Parathyroid adenoma (tissue), 2 donors: ENCODE measurements at regions not wholly inside any gene's neighbourhood (a gene's known extent, or its start where the extent isn't known, plus 50 kb on each side); places are given as distances from the start of the nearest gene placed in this dataset.
"Not testable (repeated sequence)": the region's sequence is repeated elsewhere in the genome, so short reads cannot be mapped to it uniquely, and the experiment has no call there.

Experiments
- H2AFZ ChIP-seq: fragments of 300-600 bp; sonication (generic); one replicate; pipeline ENCODE4 v1.7.0; 2017; ENCODE audit warnings: antibody characterized with exemption, mild to moderate bottlenecking
- H3K27ac ChIP-seq: fragments of 300-600 bp; sonication (generic); one replicate; pipeline ENCODE4 v1.7.0; 2017
- H3K27me3 ChIP-seq: fragments of 300-600 bp; sonication (generic); one replicate; pipeline ENCODE4 v1.7.0; 2017; ENCODE audit warnings: low read length; ENCODE audit not compliant: control insufficient read depth, insufficient read depth
- H3K36me3 ChIP-seq: fragments of 300-600 bp; sonication (generic); one replicate; pipeline ENCODE4 v1.7.0; 2017; ENCODE audit warnings: low read length; ENCODE audit not compliant: control insufficient read depth, insufficient read depth
- H3K4me1 ChIP-seq: fragments of 300-600 bp; sonication (generic); one replicate; pipeline ENCODE4 v1.7.0; 2017; ENCODE audit warnings: control low read depth
- H3K4me2 ChIP-seq: fragments of 300-600 bp; sonication (generic); one replicate; pipeline ENCODE4 v1.7.0; 2017; ENCODE audit warnings: low read length
- H3K4me3 ChIP-seq: fragments of 300-600 bp; sonication (generic); one replicate; pipeline ENCODE4 v1.7.0; 2017; ENCODE audit warnings: low read depth, low read length
- H3K79me2 ChIP-seq: fragments of 300-600 bp; sonication (generic); one replicate; pipeline ENCODE4 v1.7.0; 2017; ENCODE audit warnings: control low read depth
- H3K9ac ChIP-seq: fragments of 300-600 bp; sonication (generic); one replicate; pipeline ENCODE4 v1.7.0; 2017; ENCODE audit warnings: mild to moderate bottlenecking
- H3K9me3 ChIP-seq: fragments of 300-600 bp; sonication (generic); one replicate; pipeline ENCODE4 v1.7.0; 2017; ENCODE audit warnings: low read length; ENCODE audit not compliant: control insufficient read depth
- CTCF ChIP-seq: fragments of 300-600 bp; sonication (generic); IDR thresholded peaks from one replicate; pipeline ENCODE4 v1.7.0; 2017; ENCODE audit warnings: antibody characterized with exemption, mild to moderate bottlenecking
- donor health status: primary hyperparathyroidism.

- no peaks in the 10 kb centered on the region for H3K27me3 ChIP-seq
- H2AFZ ChIP-seq, result no peak overlapping the region
- no peaks in the 10 kb centered on the region for H3K9me3 ChIP-seq
- H3K79me2 ChIP-seq, result no peaks in the 10 kb centered on the region
- H3K36me3 ChIP-seq, result no peaks in the 10 kb centered on the region
- H3K9ac ChIP-seq, result no peak overlapping the region
- no peak overlapping the region for H3K4me2 ChIP-seq
- no peaks in the 10 kb centered on the region for H3K4me1 ChIP-seq
- no peak for TF ChIP-seq CTCF
- no peak overlapping the region for H3K4me3 ChIP-seq
- no peak overlapping the region for H3K27ac ChIP-seq
Observed at GRCh38 chr3:110871869-110872268, 199.7 kb upstream of the NECTIN3 start.

- no peak for TF ChIP-seq CTCF
- H3K9me3 ChIP-seq, result no peaks in the 10 kb centered on the region
Observed at GRCh38 chr3:110878692-110879091, 192.9 kb upstream of the NECTIN3 start.

GRCh38 chr3:110881069-110881468, 190.5 kb upstream of the NECTIN3 start:
- no peaks in the 10 kb centered on the region for H3K9me3 ChIP-seq
- H3K79me2 ChIP-seq, result no peaks in the 10 kb centered on the region
- H3K27ac ChIP-seq, result no peak overlapping the region
- no peaks in the 10 kb centered on the region for H3K36me3 ChIP-seq
- H3K9ac ChIP-seq, result no peak overlapping the region
- H3K27me3 ChIP-seq, result no peaks in the 10 kb centered on the region
- TF ChIP-seq CTCF, result no peak
- H2AFZ ChIP-seq, result no peak overlapping the region
- no peak overlapping the region for H3K4me3 ChIP-seq
- H3K4me1 ChIP-seq, result no peaks in the 10 kb centered on the region
- H3K4me2 ChIP-seq, result no peak overlapping the region

More at GRCh38 chr3:110878692-110879091, 192.9 kb upstream of the NECTIN3 start:
- Histone ChIP-seq H3K36me3 (no peaks in the 10 kb centered on the region), H3K4me2 (no peak overlapping the region), H3K9ac (no peak overlapping the region), H3K79me2 (no peaks in the 10 kb centered on the region), H3K27me3 (no peaks in the 10 kb centered on the region), H3K27ac (no peak overlapping the region), H3K4me1 (no peaks in the 10 kb centered on the region), H3K4me3 (no peak overlapping the region), H2AFZ (no peak overlapping the region)

- Histone ChIP-seq H3K4me1 (no peaks in the 10 kb centered on the region), H2AFZ (no peak overlapping the region)
- no peak for TF ChIP-seq CTCF
Observed at GRCh38 chr3:110886222-110886893, 185.3 kb upstream of the NECTIN3 start.

GRCh38 chr3:110887176-110887575, 184.4 kb upstream of the NECTIN3 start:
- Histone ChIP-seq H3K36me3 (no peaks in the 10 kb centered on the region), H3K4me2 (no peak overlapping the region), H3K27ac (no peak overlapping the region), H3K9ac (no peak overlapping the region), H3K79me2 (no peaks in the 10 kb centered on the region), H3K4me3 (no peak overlapping the region), H3K9me3 (no peaks in the 10 kb centered on the region), H3K27me3 (no peaks in the 10 kb centered on the region), H2AFZ (no peak overlapping the region), H3K4me1 (no peaks in the 10 kb centered on the region)
- no peak for TF ChIP-seq CTCF

More at GRCh38 chr3:110886222-110886893, 185.3 kb upstream of the NECTIN3 start:
- no peak overlapping the region for H3K9ac ChIP-seq
- H3K79me2 ChIP-seq, result no peaks in the 10 kb centered on the region
- no peaks in the 10 kb centered on the region for H3K27me3 ChIP-seq
- no peaks in the 10 kb centered on the region for H3K36me3 ChIP-seq
- H3K4me2 ChIP-seq, result no peak overlapping the region
- H3K27ac ChIP-seq, result no peak overlapping the region
- H3K4me3 ChIP-seq, result no peak overlapping the region
- H3K9me3 ChIP-seq, result no peaks in the 10 kb centered on the region

- not testable (repeated sequence) for H2AFZ ChIP-seq, H3K4me1 ChIP-seq, H3K27ac ChIP-seq, H3K4me3 ChIP-seq, H3K36me3 ChIP-seq, H3K4me2 ChIP-seq, H3K27me3 ChIP-seq, H3K79me2 ChIP-seq, H3K9me3 ChIP-seq, H3K9ac ChIP-seq
Observed at GRCh38 chr3:110888625-110889375, 182.8 kb upstream of the NECTIN3 start.

- H2AFZ ChIP-seq, H3K36me3 ChIP-seq, H3K79me2 ChIP-seq, H3K9ac ChIP-seq, H3K27ac ChIP-seq, H3K27me3 ChIP-seq, H3K4me2 ChIP-seq, H3K4me3 ChIP-seq, H3K4me1 ChIP-seq, H3K9me3 ChIP-seq: not testable (repeated sequence)
Observed at GRCh38 chr3:110889376-110889699, 182.3 kb upstream of the NECTIN3 start.
